ENCODE measurements at regions not wholly inside any gene's neighbourhood (a gene's known extent, or its start where the extent isn't known, plus 50 kb on each side); places are given as distances from the start of the nearest gene placed in this dataset.

GRCh38 chr12:9335867-9336266, 127.7 kb upstream of the PZP start:
- no peaks in the 10 kb centered on the region for H3K27me3 Mint-ChIP-seq (ENCODE audit: unreplicated experiment)

GRCh38 chr12:9334964-9335363, 126.8 kb upstream of the PZP start:
- Mint-ChIP-seq H3K27me3 (ENCODE audit: unreplicated experiment) (no peaks in the 10 kb centered on the region), H3K9me3 (ENCODE audit: low read depth, unreplicated experiment) (no peaks in the 10 kb centered on the region), H3K4me3 (ENCODE audit: low read depth, unreplicated experiment) (no peak overlapping the region), H3K36me3 (ENCODE audit: insufficient read depth, unreplicated experiment) (no peaks in the 10 kb centered on the region), H3K4me1 (ENCODE audit: low read depth, unreplicated experiment) (peaks cover 13% of the 10 kb centered on the region), H3K27ac (ENCODE audit: unreplicated experiment) (no peak overlapping the region)
- no peak for TF ChIP-seq CTCF (IDR thresholded peaks at IDR 0.05; ENCODE audit: unreplicated experiment)
- intact Hi-C loops (cut with micrococcal nuclease; ENCODE audit: unreplicated experiment) = loop anchor here (5.0 kb wide), 1 partner anchor 372 kb away; no protein-coding TSS in a partner anchor
- BruUV-seq (replicated peaks) = no TSS peak
- DNase-seq = no peak
- CTCF ChIA-PET = no interaction called here

More at GRCh38 chr12:9335867-9336266, 127.7 kb upstream of the PZP start:
- no peaks in the 10 kb centered on the region for H3K36me3 Mint-ChIP-seq (ENCODE audit: insufficient read depth, unreplicated experiment)
- TF ChIP-seq CTCF (IDR thresholded peaks at IDR 0.05; ENCODE audit: unreplicated experiment) = no peak
- BruUV-seq (replicated peaks) = no TSS peak
- CTCF ChIA-PET = no interaction called here
- no peaks in the 10 kb centered on the region for H3K9me3 Mint-ChIP-seq (ENCODE audit: low read depth, unreplicated experiment)
- intact Hi-C loops (cut with micrococcal nuclease; ENCODE audit: unreplicated experiment) = no loop called here
- no peak overlapping the region for H3K4me3 Mint-ChIP-seq (ENCODE audit: low read depth, unreplicated experiment)
- H3K27ac Mint-ChIP-seq (ENCODE audit: unreplicated experiment) = no peak overlapping the region
- H3K4me1 Mint-ChIP-seq (ENCODE audit: low read depth, unreplicated experiment) = peaks cover 13% of the 10 kb centered on the region
- no peak for DNase-seq

GRCh38 chr12:9334041-9334692, 126.0 kb upstream of the PZP start:
- H3K27me3 Mint-ChIP-seq (ENCODE audit: unreplicated experiment) = no peaks in the 10 kb centered on the region
- BruUV-seq (replicated peaks) = no TSS peak
- peaks cover 13% of the 10 kb centered on the region for H3K4me1 Mint-ChIP-seq (ENCODE audit: low read depth, unreplicated experiment)
- CTCF ChIA-PET = no interaction called here
- TF ChIP-seq CTCF (IDR thresholded peaks at IDR 0.05; ENCODE audit: unreplicated experiment) = no peak
- H3K36me3 Mint-ChIP-seq (ENCODE audit: insufficient read depth, unreplicated experiment) = no peaks in the 10 kb centered on the region
- intact Hi-C loops (cut with micrococcal nuclease; ENCODE audit: unreplicated experiment) = loop anchor here (5.0 kb wide), 1 partner anchor 373 kb away; no protein-coding TSS in a partner anchor
- H3K27ac Mint-ChIP-seq (ENCODE audit: unreplicated experiment) = no peak overlapping the region
- no peaks in the 10 kb centered on the region for H3K9me3 Mint-ChIP-seq (ENCODE audit: low read depth, unreplicated experiment)
- no peak overlapping the region for H3K4me3 Mint-ChIP-seq (ENCODE audit: low read depth, unreplicated experiment)
- DNase-seq = no peak

GRCh38 chr12:9333161-9333560, 125.0 kb upstream of the PZP start:
- DNase-seq = no peak
- Mint-ChIP-seq H3K9me3 (ENCODE audit: low read depth, unreplicated experiment) (no peaks in the 10 kb centered on the region), H3K4me1 (ENCODE audit: low read depth, unreplicated experiment) (peaks cover 13% of the 10 kb centered on the region), H3K27me3 (ENCODE audit: unreplicated experiment) (no peaks in the 10 kb centered on the region), H3K36me3 (ENCODE audit: insufficient read depth, unreplicated experiment) (no peaks in the 10 kb centered on the region), H3K4me3 (ENCODE audit: low read depth, unreplicated experiment) (no peak overlapping the region), H3K27ac (ENCODE audit: unreplicated experiment) (no peak overlapping the region)
- CTCF ChIA-PET = no interaction called here
- intact Hi-C loops (cut with micrococcal nuclease; ENCODE audit: unreplicated experiment) = loop anchor here (5.0 kb wide), 1 partner anchor 374 kb away; no protein-coding TSS in a partner anchor
- BruUV-seq (replicated peaks) = no TSS peak
- no peak for TF ChIP-seq CTCF (IDR thresholded peaks at IDR 0.05; ENCODE audit: unreplicated experiment)

Measured in Calu3 (cell line).